ENCODE measurements at regions not wholly inside any gene's neighbourhood (a gene's known extent, or its start where the extent isn't known, plus 50 kb on each side); places are given as distances from the start of the nearest gene placed in this dataset.

DNA sequence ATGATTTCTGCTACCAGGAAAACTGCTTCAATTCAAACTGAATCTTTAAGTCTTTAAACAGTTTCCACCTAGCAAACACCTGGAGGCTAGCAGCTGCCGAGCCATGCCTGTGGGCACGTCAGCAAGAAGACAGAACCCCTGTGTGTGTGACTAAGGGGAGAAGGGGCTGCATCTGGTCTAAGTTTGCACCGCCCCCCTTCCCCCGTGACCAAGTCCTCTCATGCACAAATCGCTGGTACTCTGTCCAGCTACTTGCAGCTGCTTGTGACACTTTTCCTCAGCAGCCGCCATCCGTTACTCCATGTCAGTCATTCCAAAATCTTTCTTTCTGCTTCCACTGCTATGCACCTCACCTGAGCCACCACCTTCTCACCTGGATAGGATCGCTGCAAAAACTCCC lies 355.0 kb downstream of the SS18 start:
- no peaks in the 10 kb centered on the region for H3K36me3 ChIP-seq (ENCODE audit: control insufficient read depth, insufficient read depth, low read length)
- no peaks in the 10 kb centered on the region for H3K4me1 ChIP-seq (ENCODE audit: control insufficient read depth, insufficient read depth, low read length, poor library complexity, severe bottlenecking)
- H3K27ac ChIP-seq (ENCODE audit: insufficient read depth, low read length, poor library complexity, severe bottlenecking): no peak overlapping the region
- no peaks in the 10 kb centered on the region for H3K9me3 ChIP-seq (ENCODE audit: control insufficient read depth, low read length)
- no peaks in the 10 kb centered on the region for H3K27me3 ChIP-seq (replicated peaks; ENCODE audit: control insufficient read depth, insufficient read depth, low read length, poor library complexity, severe bottlenecking)
- DNase-seq: no peak
- H3K4me3 ChIP-seq (ENCODE audit: insufficient read depth, low read depth, low read length, poor library complexity, severe bottlenecking): no peak overlapping the region

DNA sequence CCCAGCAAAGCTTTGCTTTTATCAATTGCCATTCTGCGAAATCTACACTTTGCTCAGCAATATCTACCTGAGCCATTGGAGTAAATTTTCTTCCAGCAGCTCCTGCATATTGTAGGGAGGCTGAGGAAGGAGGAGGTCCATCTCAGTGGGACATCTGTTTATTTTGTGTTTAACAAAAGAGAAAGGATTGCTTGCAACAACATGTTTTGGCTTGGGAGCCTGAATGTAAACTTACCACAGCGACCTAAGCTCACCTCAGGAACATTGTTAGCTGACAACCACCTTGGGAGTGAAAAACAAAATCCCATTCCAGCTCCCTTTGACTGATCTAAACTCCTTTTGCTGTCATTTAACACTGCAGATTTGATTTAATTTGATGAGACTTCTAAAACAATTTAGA lies 356.1 kb downstream of the SS18 start:
- Histone ChIP-seq H3K4me1 (ENCODE audit: control insufficient read depth, insufficient read depth, low read length, poor library complexity, severe bottlenecking) (no peaks in the 10 kb centered on the region), H3K9me3 (ENCODE audit: control insufficient read depth, low read length) (no peaks in the 10 kb centered on the region), H3K36me3 (ENCODE audit: control insufficient read depth, insufficient read depth, low read length) (no peaks in the 10 kb centered on the region), H3K27me3 (replicated peaks; ENCODE audit: control insufficient read depth, insufficient read depth, low read length, poor library complexity, severe bottlenecking) (no peaks in the 10 kb centered on the region), H3K27ac (ENCODE audit: insufficient read depth, low read length, poor library complexity, severe bottlenecking) (no peak overlapping the region), H3K4me3 (ENCODE audit: insufficient read depth, low read depth, low read length, poor library complexity, severe bottlenecking) (no peak overlapping the region)
- DNase-seq: no peak

DNA sequence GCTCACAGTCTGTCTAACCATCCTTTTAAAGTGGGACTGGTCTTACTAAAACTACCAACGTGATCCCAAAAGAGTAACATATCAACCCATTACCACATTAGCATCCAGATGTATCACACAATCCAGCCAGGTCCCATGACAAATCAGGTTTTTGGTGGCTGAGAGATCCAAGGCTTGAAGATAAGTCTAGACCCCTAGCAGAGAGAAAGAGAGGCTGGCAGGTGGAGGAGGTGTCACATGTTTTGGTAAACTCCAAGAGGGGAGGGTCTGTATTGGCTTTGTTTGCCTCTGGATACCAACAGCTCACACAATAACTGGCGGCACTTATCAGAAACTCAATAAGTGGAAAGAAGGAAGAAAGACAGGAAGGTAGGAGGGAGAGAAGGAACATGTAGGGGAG lies 357.6 kb downstream of the SS18 start:
- Histone ChIP-seq H3K4me3 (ENCODE audit: insufficient read depth, low read depth, low read length, poor library complexity, severe bottlenecking) (no peak overlapping the region), H3K27ac (ENCODE audit: insufficient read depth, low read length, poor library complexity, severe bottlenecking) (no peak overlapping the region), H3K4me1 (ENCODE audit: control insufficient read depth, insufficient read depth, low read length, poor library complexity, severe bottlenecking) (no peaks in the 10 kb centered on the region), H3K9me3 (ENCODE audit: control insufficient read depth, low read length) (no peaks in the 10 kb centered on the region), H3K36me3 (ENCODE audit: control insufficient read depth, insufficient read depth, low read length) (no peaks in the 10 kb centered on the region), H3K27me3 (replicated peaks; ENCODE audit: control insufficient read depth, insufficient read depth, low read length, poor library complexity, severe bottlenecking) (no peaks in the 10 kb centered on the region)
- no peak for DNase-seq

DNA sequence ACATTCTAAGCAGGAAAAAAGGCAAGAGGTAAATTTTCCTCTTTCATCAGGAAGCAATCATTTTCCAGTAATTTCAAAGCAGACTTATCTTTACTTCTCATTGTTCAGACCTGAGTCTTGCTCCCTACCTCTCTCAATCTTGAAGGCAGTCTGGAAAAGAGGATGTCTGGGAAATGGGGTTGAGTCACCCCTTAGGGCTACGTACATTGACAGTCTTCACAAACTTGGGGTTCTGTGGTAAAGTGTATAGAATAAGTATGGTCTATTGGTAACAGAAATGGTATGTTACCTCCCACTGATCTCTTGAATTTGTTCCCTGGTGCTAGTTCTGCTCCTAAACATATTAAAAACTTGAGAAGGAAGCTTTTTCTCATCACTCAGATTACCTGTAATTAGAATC lies 361.3 kb downstream of the SS18 start:
- no peak overlapping the region for H3K4me3 ChIP-seq (ENCODE audit: insufficient read depth, low read depth, low read length, poor library complexity, severe bottlenecking)
- no peaks in the 10 kb centered on the region for H3K9me3 ChIP-seq (ENCODE audit: control insufficient read depth, low read length)
- no peak overlapping the region for H3K27ac ChIP-seq (ENCODE audit: insufficient read depth, low read length, poor library complexity, severe bottlenecking)
- no peaks in the 10 kb centered on the region for H3K36me3 ChIP-seq (ENCODE audit: control insufficient read depth, insufficient read depth, low read length)
- H3K4me1 ChIP-seq (ENCODE audit: control insufficient read depth, insufficient read depth, low read length, poor library complexity, severe bottlenecking): no peaks in the 10 kb centered on the region
- no peak for DNase-seq
- no peaks in the 10 kb centered on the region for H3K27me3 ChIP-seq (replicated peaks; ENCODE audit: control insufficient read depth, insufficient read depth, low read length, poor library complexity, severe bottlenecking)

DNA sequence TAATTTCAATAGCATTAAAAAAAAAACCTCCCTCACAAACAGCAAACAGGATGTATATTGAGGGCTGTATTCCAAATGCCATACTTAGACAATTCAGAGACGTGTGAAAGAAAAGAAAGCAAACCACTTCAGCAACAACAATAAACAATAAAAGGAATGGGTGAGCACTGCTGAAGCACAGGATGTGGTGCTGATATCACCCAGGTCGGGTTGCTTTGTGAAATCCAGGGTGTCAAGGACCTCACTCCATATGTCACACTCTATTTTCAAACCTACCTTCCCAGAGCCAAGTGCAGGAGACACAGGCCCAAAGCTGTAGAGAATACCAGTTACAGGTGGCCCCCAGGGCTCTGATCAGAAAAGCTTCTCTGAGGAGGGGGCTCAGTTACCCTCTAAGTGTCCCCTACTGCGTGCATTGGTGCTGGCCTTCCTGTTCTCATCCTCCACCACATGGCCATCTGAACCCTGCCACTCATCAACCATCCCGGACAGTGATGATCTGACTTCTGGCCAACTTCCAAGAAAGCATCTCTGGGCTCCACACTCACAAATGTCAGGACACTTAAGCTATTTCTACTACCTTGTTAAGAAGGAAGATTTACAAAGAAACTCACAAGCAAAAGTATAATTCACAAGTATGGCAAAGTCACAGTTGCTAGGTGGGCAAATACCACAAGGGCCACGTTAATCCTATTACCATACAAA lies 363.0 kb downstream of the SS18 start:
- DNase-seq: no peak
- Histone ChIP-seq H3K9me3 (ENCODE audit: control insufficient read depth, low read length) (no peaks in the 10 kb centered on the region), H3K4me3 (ENCODE audit: insufficient read depth, low read depth, low read length, poor library complexity, severe bottlenecking) (no peak overlapping the region), H3K27me3 (replicated peaks; ENCODE audit: control insufficient read depth, insufficient read depth, low read length, poor library complexity, severe bottlenecking) (no peaks in the 10 kb centered on the region), H3K4me1 (ENCODE audit: control insufficient read depth, insufficient read depth, low read length, poor library complexity, severe bottlenecking) (no peaks in the 10 kb centered on the region), H3K27ac (ENCODE audit: insufficient read depth, low read length, poor library complexity, severe bottlenecking) (no peak overlapping the region), H3K36me3 (ENCODE audit: control insufficient read depth, insufficient read depth, low read length) (no peaks in the 10 kb centered on the region)

DNA sequence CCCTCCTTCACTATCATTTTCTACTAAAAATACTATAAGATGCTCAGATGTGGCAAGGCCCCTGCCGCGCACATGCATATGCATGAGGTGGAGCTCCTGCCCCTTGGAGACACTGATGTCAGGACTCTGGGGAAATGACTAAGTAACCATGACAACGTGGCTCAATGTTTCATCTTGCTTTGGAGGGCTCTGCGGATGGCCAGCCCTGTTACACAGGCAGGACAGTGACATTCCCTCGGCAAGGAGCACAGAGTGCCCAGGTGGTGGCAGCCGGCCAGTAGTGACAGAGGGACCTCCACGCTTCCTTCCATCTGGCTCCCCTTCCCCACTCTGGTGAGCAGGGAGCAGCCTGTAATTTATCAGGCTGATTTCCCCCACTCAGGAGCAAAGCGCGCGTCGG lies 364.1 kb downstream of the SS18 start:
- no peak overlapping the region for H3K27ac ChIP-seq (ENCODE audit: insufficient read depth, low read length, poor library complexity, severe bottlenecking)
- H3K9me3 ChIP-seq (ENCODE audit: control insufficient read depth, low read length): no peaks in the 10 kb centered on the region
- H3K4me3 ChIP-seq (ENCODE audit: insufficient read depth, low read depth, low read length, poor library complexity, severe bottlenecking): no peak overlapping the region
- no peaks in the 10 kb centered on the region for H3K4me1 ChIP-seq (ENCODE audit: control insufficient read depth, insufficient read depth, low read length, poor library complexity, severe bottlenecking)
- no peaks in the 10 kb centered on the region for H3K36me3 ChIP-seq (ENCODE audit: control insufficient read depth, insufficient read depth, low read length)
- DNase-seq: no peak
- no peaks in the 10 kb centered on the region for H3K27me3 ChIP-seq (replicated peaks; ENCODE audit: control insufficient read depth, insufficient read depth, low read length, poor library complexity, severe bottlenecking)

DNA sequence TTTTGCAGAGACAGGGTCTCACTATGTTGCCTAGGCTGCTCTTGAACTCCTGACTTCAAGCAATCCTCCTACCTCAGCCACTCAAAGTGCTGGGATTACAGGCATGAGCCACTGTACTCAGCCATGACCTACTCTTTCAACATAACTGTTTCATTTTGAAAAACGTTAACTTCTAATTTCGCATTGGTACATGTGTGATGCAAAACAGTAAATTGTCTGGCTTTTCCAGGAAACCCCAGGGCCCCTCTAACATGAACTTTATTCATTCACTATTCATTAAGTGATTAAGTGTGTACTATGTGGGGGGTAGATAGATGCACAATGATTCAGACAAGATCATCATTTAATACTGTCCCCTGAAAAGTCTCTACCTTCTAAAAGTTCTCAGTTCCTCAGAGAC lies 364.9 kb downstream of the SS18 start:
- Histone ChIP-seq H3K36me3 (ENCODE audit: control insufficient read depth, insufficient read depth, low read length) (no peaks in the 10 kb centered on the region), H3K4me3 (ENCODE audit: insufficient read depth, low read depth, low read length, poor library complexity, severe bottlenecking) (no peak overlapping the region), H3K27me3 (replicated peaks; ENCODE audit: control insufficient read depth, insufficient read depth, low read length, poor library complexity, severe bottlenecking) (no peaks in the 10 kb centered on the region), H3K9me3 (ENCODE audit: control insufficient read depth, low read length) (no peaks in the 10 kb centered on the region), H3K27ac (ENCODE audit: insufficient read depth, low read length, poor library complexity, severe bottlenecking) (no peak overlapping the region), H3K4me1 (ENCODE audit: control insufficient read depth, insufficient read depth, low read length, poor library complexity, severe bottlenecking) (no peaks in the 10 kb centered on the region)
- DNase-seq: no peak

DNA sequence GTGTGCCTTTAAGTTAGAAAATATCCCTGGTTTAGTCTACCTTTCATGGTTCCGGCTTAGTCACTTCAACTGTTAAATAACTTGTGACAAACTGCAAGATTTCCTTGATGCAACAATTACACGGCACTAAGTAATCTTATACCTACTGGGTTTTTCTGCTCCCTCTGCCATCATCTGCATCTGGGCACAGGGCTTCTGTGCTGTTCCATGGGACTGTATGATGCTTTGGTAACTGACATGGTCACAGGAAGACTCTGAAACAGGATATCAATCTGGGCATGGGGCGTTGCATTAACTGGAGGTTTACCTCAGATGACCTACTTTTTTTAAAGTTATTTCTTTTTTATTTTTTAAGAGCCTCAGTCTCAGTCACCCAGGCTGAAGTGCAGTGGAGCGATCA lies 365.4 kb downstream of the SS18 start:
- H3K27ac ChIP-seq (ENCODE audit: insufficient read depth, low read length, poor library complexity, severe bottlenecking): no peak overlapping the region
- DNase-seq: no peak

DNA sequence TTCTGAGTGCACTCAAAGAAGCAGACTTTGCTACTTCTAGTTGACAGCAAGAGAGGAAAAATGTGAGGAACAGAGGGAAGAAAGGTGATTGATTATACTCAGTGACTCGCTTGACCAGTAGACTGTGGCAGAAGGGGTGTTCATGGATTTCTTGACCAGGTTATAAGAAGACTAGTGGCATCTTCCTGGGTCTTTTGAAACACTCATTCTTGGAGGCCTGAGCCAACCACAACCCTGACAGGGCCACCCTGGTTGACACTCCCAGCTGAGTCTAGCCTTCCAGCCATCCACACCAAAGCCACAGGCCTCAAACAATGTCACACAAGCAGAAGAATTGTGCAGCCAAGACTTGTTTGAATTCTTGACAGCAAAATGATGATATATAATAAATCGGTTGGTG lies 366.3 kb downstream of the SS18 start:
- Histone ChIP-seq H3K4me1 (ENCODE audit: control insufficient read depth, insufficient read depth, low read length, poor library complexity, severe bottlenecking) (no peaks in the 10 kb centered on the region), H3K36me3 (ENCODE audit: control insufficient read depth, insufficient read depth, low read length) (no peaks in the 10 kb centered on the region), H3K27me3 (replicated peaks; ENCODE audit: control insufficient read depth, insufficient read depth, low read length, poor library complexity, severe bottlenecking) (no peaks in the 10 kb centered on the region), H3K4me3 (ENCODE audit: insufficient read depth, low read depth, low read length, poor library complexity, severe bottlenecking) (no peak overlapping the region), H3K27ac (ENCODE audit: insufficient read depth, low read length, poor library complexity, severe bottlenecking) (no peak overlapping the region), H3K9me3 (ENCODE audit: control insufficient read depth, low read length) (no peaks in the 10 kb centered on the region)
- DNase-seq: no peak

More for the DNA sequence above, 365.4 kb downstream of the SS18 start:
- H3K27me3 ChIP-seq (replicated peaks; ENCODE audit: control insufficient read depth, insufficient read depth, low read length, poor library complexity, severe bottlenecking): no peaks in the 10 kb centered on the region
- H3K4me3 ChIP-seq (ENCODE audit: insufficient read depth, low read depth, low read length, poor library complexity, severe bottlenecking): no peak overlapping the region
- H3K9me3 ChIP-seq (ENCODE audit: control insufficient read depth, low read length): no peaks in the 10 kb centered on the region
- H3K36me3 ChIP-seq (ENCODE audit: control insufficient read depth, insufficient read depth, low read length): no peaks in the 10 kb centered on the region
- H3K4me1 ChIP-seq (ENCODE audit: control insufficient read depth, insufficient read depth, low read length, poor library complexity, severe bottlenecking): no peaks in the 10 kb centered on the region

DNA sequence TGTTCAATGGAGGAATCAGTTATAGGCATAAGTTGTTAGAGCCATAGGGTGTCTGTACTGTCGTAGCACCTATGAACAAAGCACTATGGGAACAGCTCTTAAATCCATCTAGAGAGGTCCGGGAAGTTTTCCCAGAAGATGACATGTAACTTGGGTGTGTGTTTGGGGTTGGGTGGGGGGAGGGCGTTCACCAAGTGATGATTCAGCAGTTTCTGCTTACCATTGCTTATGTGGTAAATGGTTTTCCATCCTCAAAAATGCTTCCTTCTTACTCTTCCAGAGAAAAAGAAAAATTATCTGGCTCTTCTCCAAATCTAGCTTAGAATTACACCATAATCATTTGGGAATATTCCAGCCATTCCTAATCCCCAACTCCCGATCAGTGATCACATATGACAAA lies 361.1 kb upstream of the ZNF521 start:
- no peak for DNase-seq
- Histone ChIP-seq H3K27ac (ENCODE audit: insufficient read depth, low read length, poor library complexity, severe bottlenecking) (no peak overlapping the region), H3K36me3 (ENCODE audit: control insufficient read depth, insufficient read depth, low read length) (no peaks in the 10 kb centered on the region), H3K27me3 (replicated peaks; ENCODE audit: control insufficient read depth, insufficient read depth, low read length, poor library complexity, severe bottlenecking) (no peaks in the 10 kb centered on the region), H3K9me3 (ENCODE audit: control insufficient read depth, low read length) (no peaks in the 10 kb centered on the region), H3K4me1 (ENCODE audit: control insufficient read depth, insufficient read depth, low read length, poor library complexity, severe bottlenecking) (no peaks in the 10 kb centered on the region), H3K4me3 (ENCODE audit: insufficient read depth, low read depth, low read length, poor library complexity, severe bottlenecking) (no peak overlapping the region)
